CD14-positive monocyte (primary cell): ENCODE measurements at regions not wholly inside any gene's neighbourhood (a gene's known extent, or its start where the extent isn't known, plus 50 kb on each side); places are given as distances from the start of the nearest gene placed in this dataset.

Experiments
- DNase-seq, 3 donors: peaks; one replicate each; pipeline ENCODE4 v3.0.0-alpha.2; 2011 to 2022
- H2AFZ ChIP-seq: 2 replicates; pipeline ENCODE4 v1.6.0; 2012; ENCODE audit warnings: mild to moderate bottlenecking, low read depth, low read length, inconsistent platforms; ENCODE audit not compliant: insufficient read depth, poor library complexity, severe bottlenecking
- H3K27ac ChIP-seq, 2 donors: 1 replicate in 1 of 2; 2 replicates in 1 of 2; pipeline ENCODE4 v1.5.1; 2012 to 2013; ENCODE audit warnings: low read length in 2 of 2, control low read depth in 1 of 2, inconsistent platforms in 1 of 2, low read depth in 1 of 2, mild to moderate bottlenecking in 1 of 2
- H3K27me3 ChIP-seq, 2 donors: one replicate each; pipeline versions ENCODE4 v1.6.0 to v1.6.1; 2011 to 2013; ENCODE audit warnings: low read length in 2 of 2; ENCODE audit not compliant: control insufficient read depth in 2 of 2, insufficient read depth in 2 of 2
- H3K36me3 ChIP-seq, 2 donors: replicated peaks in 1 of 2; 1 replicate in 1 of 2; 2 replicates in 1 of 2; pipeline versions ENCODE4 v1.5.1 to v1.6.1; 2012 to 2013; ENCODE audit warnings: low read length in 2 of 2, control low read depth in 1 of 2, inconsistent platforms in 1 of 2, mild to moderate bottlenecking in 1 of 2; ENCODE audit not compliant: insufficient read depth in 2 of 2, control insufficient read depth in 1 of 2
- H3K4me1 ChIP-seq, 2 donors: 1 replicate in 1 of 2; 2 replicates in 1 of 2; pipeline versions ENCODE4 v1.5.1 to v1.6.1; 2012 to 2013; ENCODE audit warnings: low read length in 2 of 2, control low read depth in 1 of 2, inconsistent platforms in 1 of 2, mild to moderate bottlenecking in 1 of 2, moderate library complexity in 1 of 2; ENCODE audit not compliant: insufficient read depth in 2 of 2, control insufficient read depth in 1 of 2
- H3K4me2 ChIP-seq: replicated peaks from 2 replicates; pipeline ENCODE3; 2012; ENCODE audit warnings: low read length, moderate library complexity, mild to moderate bottlenecking; ENCODE audit not compliant: poor library complexity, severe bottlenecking; ENCODE audit errors: extremely low read depth
- H3K4me3 ChIP-seq, 3 experiments: fragments of 200-600 bp in 1 of 3; sonication (generic) in 1 of 3; replicated peaks in 1 of 3; 1 replicate in 2 of 3; 2 replicates in 1 of 3; pipeline ENCODE4 v1.5.1; 2011 to 2013; ENCODE audit warnings: low read length in 3 of 3, mild to moderate bottlenecking in 3 of 3, control low read depth in 2 of 3, low read depth in 2 of 3, inconsistent platforms in 1 of 3, moderate library complexity in 1 of 3
- H3K79me2 ChIP-seq: 2 replicates; pipeline ENCODE4 v1.6.0; 2012; ENCODE audit warnings: mild to moderate bottlenecking, control low read depth, inconsistent platforms, low read length, moderate library complexity; ENCODE audit not compliant: insufficient read depth
- H3K9ac ChIP-seq: 2 replicates; pipeline ENCODE4 v1.6.0; 2017; ENCODE audit warnings: low read length, mild to moderate bottlenecking; ENCODE audit not compliant: insufficient read depth, poor library complexity, severe bottlenecking
- H3K9me3 ChIP-seq, 2 donors: replicated peaks in 1 of 2; 1 replicate in 1 of 2; 2 replicates in 1 of 2; pipeline versions ENCODE4 v1.5.1 to v1.6.1; 2012 to 2013; ENCODE audit warnings: low read length in 2 of 2, control low read depth in 1 of 2; ENCODE audit not compliant: control insufficient read depth in 1 of 2, insufficient read depth in 1 of 2
- H4K20me1 ChIP-seq: 2 replicates; pipeline ENCODE4 v1.6.0; 2012; ENCODE audit warnings: mild to moderate bottlenecking, low read length, control low read depth, moderate library complexity; ENCODE audit not compliant: insufficient read depth
- H3K27ac Mint-ChIP-seq, 7 donors: one replicate each; pipeline ENCODE4 v1.8.0; 2020; ENCODE audit warnings: mild to moderate bottlenecking in 7 of 7, mixed read lengths in 7 of 7, moderate library complexity in 6 of 7, inconsistent platforms in 2 of 7
- H3K27me3 Mint-ChIP-seq, 3 donors: one replicate each; pipeline ENCODE4 v1.8.0; 2021 to 2022; ENCODE audit warnings: low read depth in 3 of 3, mild to moderate bottlenecking in 3 of 3, mixed read lengths in 3 of 3, moderate library complexity in 3 of 3, inconsistent platforms in 1 of 3
- H3K36me3 Mint-ChIP-seq, 2 donors: one replicate each; pipeline ENCODE4 v1.8.0; 2020; ENCODE audit warnings: mixed read lengths in 2 of 2, inconsistent platforms in 1 of 2, mild to moderate bottlenecking in 1 of 2
- H3K4me1 Mint-ChIP-seq: one replicate; pipeline ENCODE4 v1.8.0; 2020; ENCODE audit warnings: mild to moderate bottlenecking, mixed read lengths
- H3K4me3 Mint-ChIP-seq, 2 donors: one replicate each; pipeline ENCODE4 v1.8.0; 2020; ENCODE audit warnings: mild to moderate bottlenecking in 2 of 2, mixed read lengths in 2 of 2, moderate library complexity in 1 of 2
- H3K9me3 Mint-ChIP-seq, 7 donors: one replicate each; pipeline ENCODE4 v1.8.0; 2020 to 2022; ENCODE audit warnings: mixed read lengths in 7 of 7, mild to moderate bottlenecking in 6 of 7, moderate library complexity in 6 of 7, inconsistent platforms in 2 of 7
- CTCF ChIP-seq: fragments of 200-600 bp; IDR thresholded peaks from one replicate; pipeline ENCODE4 v1.8.0; 2022; ENCODE audit warnings: antibody characterized with exemption, mild to moderate bottlenecking
- WGBS: methylation state at CpG from one replicate; pipeline ENCODE4 v1.1.5; 2013; ENCODE audit warnings: missing lambda C conversion rate; ENCODE audit not compliant: insufficient coverage; 5-methylcytosine and 5-hydroxymethylcytosine counted together
- intact Hi-C, 2 donors: fragments of 100-400 bp; cut with micrococcal nuclease; formaldehyde crosslinking; loops; one replicate each; pipeline versions ENCODE4 v1.15.0 to v1.15.1; 2023

GRCh38 chr2:3043726-3044125 lies 333.9 kb downstream of the EIPR1 start:
- Histone ChIP-seq H4K20me1 (no peaks in the 10 kb centered on the region), H3K9ac (no peak overlapping the region), H3K4me2 (no peak overlapping the region), H2AFZ (no peak overlapping the region), H3K36me3 (no peaks in the 10 kb centered on the region), H3K4me3 (no peak overlapping the region), H3K27ac (no peak overlapping the region), H3K9me3 (peaks cover 0 to 12% of the 10 kb centered on the region in 2 donors), H3K27me3 (no peaks in the 10 kb centered on the region), H3K79me2 (no peaks in the 10 kb centered on the region), H3K4me1 (no peaks in the 10 kb centered on the region)
- TF ChIP-seq CTCF = no peak
- Mint-ChIP-seq H3K4me3 (no peak overlapping the region), H3K36me3 (no peaks in the 10 kb centered on the region), H3K4me1 (no peaks in the 10 kb centered on the region), H3K27ac (no peak overlapping the region), H3K27me3 (peaks cover 0 to 3% (median 0%) of the 10 kb centered on the region in 3 donors), H3K9me3 (peaks cover 0 to 11% (median 4%) of the 10 kb centered on the region in 7 donors)
- 91% methylated on average over 8 of the region's 8 CpGs for WGBS
- no peak for DNase-seq
- intact Hi-C loops = no loop called here

- TF ChIP-seq CTCF = no peak
Measured at GRCh38 chr2:3042601-3043585, 334.7 kb downstream of the EIPR1 start.

More at GRCh38 chr2:3042601-3043585, 334.7 kb downstream of the EIPR1 start:
- peaks cover 0 to 2% (median 0%) of the 10 kb centered on the region in 3 donors for H3K27me3 Mint-ChIP-seq
- 91% methylated on average over 17 of the region's 20 CpGs for WGBS
- no peaks in the 10 kb centered on the region for H3K4me1 ChIP-seq
- no peak overlapping the region for H3K4me2 ChIP-seq
- no peaks in the 10 kb centered on the region for H4K20me1 ChIP-seq
- H3K79me2 ChIP-seq = no peaks in the 10 kb centered on the region
- H3K4me3 Mint-ChIP-seq = no peak overlapping the region
- no peak overlapping the region for H3K4me3 ChIP-seq
- peaks cover 0 to 17% of the 10 kb centered on the region in 2 donors for H3K9me3 ChIP-seq
- H3K36me3 Mint-ChIP-seq = no peaks in the 10 kb centered on the region
- no peak for DNase-seq
- intact Hi-C loops = no loop called here
- H2AFZ ChIP-seq = no peak overlapping the region
- no peak overlapping the region for H3K27ac Mint-ChIP-seq
- peaks cover 3 to 16% (median 7%) of the 10 kb centered on the region in 7 donors for H3K9me3 Mint-ChIP-seq
- no peak overlapping the region for H3K9ac ChIP-seq
- H3K36me3 ChIP-seq = no peaks in the 10 kb centered on the region
- no peak overlapping the region for H3K27ac ChIP-seq
- H3K27me3 ChIP-seq = no peaks in the 10 kb centered on the region
- H3K4me1 Mint-ChIP-seq = no peaks in the 10 kb centered on the region
